ENCODE measurements at regions not wholly inside any gene's neighbourhood (a gene's known extent, or its start where the extent isn't known, plus 50 kb on each side); places are given as distances from the start of the nearest gene placed in this dataset.
"Not testable (repeated sequence)": the region's sequence is repeated elsewhere in the genome, so short reads cannot be mapped to it uniquely, and the experiment has no call there.

DNA sequence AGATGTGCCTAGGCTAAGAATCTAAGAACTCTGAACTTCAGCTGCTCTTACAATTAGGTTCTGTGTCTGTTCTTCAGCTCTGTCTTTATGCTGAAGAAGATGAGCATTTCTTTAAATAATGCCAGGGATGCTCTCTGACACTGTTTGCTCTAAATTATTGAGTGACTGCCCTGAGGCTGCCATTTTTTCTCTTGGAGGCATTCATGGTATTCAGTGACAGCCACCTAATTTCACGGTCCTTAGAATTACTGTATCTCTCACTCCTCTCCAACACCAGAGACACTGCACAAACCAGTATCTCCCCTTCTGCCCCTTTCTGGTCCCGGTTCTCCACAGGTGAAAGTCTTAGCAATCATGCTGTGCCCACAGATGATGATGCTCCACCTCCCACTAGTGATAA lies 123.6 kb upstream of the MPHOSPH6 start:
- no peak for DNase-seq (ENCODE audit: low read depth)
- H3K4me3 ChIP-seq (ENCODE audit: low read depth, low read length), result no peak overlapping the region
- TF ChIP-seq, protein P1, sequence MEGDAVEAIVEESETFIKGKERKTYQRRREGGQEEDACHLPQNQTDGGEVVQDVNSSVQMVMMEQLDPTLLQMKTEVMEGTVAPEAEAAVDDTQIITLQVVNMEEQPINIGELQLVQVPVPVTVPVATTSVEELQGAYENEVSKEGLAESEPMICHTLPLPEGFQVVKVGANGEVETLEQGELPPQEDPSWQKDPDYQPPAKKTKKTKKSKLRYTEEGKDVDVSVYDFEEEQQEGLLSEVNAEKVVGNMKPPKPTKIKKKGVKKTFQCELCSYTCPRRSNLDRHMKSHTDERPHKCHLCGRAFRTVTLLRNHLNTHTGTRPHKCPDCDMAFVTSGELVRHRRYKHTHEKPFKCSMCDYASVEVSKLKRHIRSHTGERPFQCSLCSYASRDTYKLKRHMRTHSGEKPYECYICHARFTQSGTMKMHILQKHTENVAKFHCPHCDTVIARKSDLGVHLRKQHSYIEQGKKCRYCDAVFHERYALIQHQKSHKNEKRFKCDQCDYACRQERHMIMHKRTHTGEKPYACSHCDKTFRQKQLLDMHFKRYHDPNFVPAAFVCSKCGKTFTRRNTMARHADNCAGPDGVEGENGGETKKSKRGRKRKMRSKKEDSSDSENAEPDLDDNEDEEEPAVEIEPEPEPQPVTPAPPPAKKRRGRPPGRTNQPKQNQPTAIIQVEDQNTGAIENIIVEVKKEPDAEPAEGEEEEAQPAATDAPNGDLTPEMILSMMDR (IDR thresholded peaks at IDR 0.05; ENCODE audit: low read depth, low read length, missing control alignments), result no peak

DNA sequence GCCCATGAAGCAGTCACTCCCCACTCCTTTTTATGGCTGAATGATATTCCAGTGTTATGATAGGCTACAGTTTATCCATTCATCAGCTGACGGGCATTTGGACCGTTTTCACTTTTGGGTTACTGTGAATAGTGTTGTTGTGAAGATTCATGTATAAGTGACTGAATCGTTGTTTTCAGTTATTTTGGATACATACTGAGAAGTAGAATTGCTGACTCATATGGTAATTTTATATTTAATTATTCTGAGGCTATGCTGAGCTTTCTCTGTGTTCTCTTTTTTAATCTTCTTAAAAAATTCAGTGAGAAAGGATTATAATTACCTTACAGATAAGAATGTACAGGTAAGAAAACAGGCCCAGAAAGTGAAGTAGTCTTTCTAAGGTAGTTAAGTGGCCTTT lies 117.9 kb upstream of the MPHOSPH6 start:
- no peak for DNase-seq (ENCODE audit: low read depth)
- H3K4me3 ChIP-seq (ENCODE audit: low read depth, low read length), result no peak overlapping the region
- TF ChIP-seq, protein P1 (IDR thresholded peaks at IDR 0.05; ENCODE audit: low read depth, low read length, missing control alignments), result no peak

GRCh38 chr16:82282662-82283061 lies 112.6 kb upstream of the MPHOSPH6 start:
- no peak for DNase-seq (ENCODE audit: low read depth)
- H3K4me3 ChIP-seq (ENCODE audit: low read depth, low read length), result no peak overlapping the region
- TF ChIP-seq, protein P1 (IDR thresholded peaks at IDR 0.05; ENCODE audit: low read depth, low read length, missing control alignments), result no peak

DNA sequence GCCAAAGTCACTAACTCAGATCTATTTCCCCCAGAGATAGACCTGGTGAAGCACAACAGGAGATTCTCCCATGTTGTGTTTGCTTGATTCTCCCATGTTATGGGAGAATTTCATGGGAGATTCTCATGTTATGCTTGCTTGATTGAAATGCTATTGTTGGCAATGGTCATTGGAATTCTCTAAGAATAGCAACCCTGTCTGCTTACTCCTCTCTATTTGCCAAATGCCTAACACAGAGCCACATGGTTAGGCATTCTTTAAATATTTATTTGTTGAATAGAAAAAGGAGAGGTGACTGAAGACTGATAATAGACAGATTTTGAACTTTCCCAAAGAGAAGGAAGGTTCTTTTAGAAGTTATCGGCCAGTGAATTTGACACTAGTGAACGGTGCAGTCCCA lies 111.5 kb upstream of the MPHOSPH6 start:
- no peak for DNase-seq (ENCODE audit: low read depth)
- no peak overlapping the region for H3K4me3 ChIP-seq (ENCODE audit: low read depth, low read length)
- TF ChIP-seq, protein P1 (IDR thresholded peaks at IDR 0.05; ENCODE audit: low read depth, low read length, missing control alignments), result no peak

DNA sequence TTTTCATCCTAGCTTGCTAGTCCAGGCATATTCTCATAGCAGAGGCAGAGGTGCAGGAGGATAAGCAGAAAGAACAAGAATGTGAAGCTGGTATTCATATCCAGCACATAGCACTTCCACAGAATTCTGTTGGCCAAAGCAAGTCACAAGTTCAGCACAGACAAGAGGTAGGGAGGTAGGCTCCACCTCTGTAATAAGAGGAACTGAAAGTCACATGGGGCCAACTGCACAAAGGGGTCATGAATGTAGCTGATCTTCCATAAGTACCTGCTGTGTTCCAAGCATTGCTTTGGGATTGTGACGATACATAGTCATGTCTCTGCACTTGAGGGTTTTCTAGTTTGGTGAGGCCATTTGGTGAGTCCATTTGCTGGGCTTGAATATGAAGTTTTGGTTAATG lies 110.8 kb upstream of the MPHOSPH6 start:
- TF ChIP-seq, protein P1 (IDR thresholded peaks at IDR 0.05; ENCODE audit: low read depth, low read length, missing control alignments), result no peak
- H3K4me3 ChIP-seq (ENCODE audit: low read depth, low read length), result no peak overlapping the region
- no peak for DNase-seq (ENCODE audit: low read depth)

DNA sequence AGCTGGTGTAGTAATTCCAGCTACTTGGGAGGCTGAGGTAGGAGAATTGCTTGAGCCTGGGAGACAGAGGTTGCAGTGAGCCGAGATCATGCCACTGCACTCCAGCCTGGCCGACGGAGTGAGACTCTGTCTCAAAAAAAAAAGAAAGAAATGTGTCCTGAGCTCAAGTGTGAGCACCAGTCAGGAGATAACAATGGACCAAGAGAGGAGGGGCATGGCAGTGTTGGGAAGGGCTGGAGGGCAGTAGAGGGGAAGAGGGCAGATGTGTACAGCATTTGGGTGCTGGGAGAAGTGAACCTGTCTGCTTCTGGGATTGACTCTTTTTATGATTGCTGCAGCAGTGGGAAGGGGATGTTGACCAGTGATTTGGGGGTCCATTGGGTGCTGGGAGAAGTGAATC lies 105.3 kb upstream of the MPHOSPH6 start:
- H3K4me3 ChIP-seq (ENCODE audit: low read depth, low read length); DNase-seq (ENCODE audit: low read depth): not testable (repeated sequence)

DNA sequence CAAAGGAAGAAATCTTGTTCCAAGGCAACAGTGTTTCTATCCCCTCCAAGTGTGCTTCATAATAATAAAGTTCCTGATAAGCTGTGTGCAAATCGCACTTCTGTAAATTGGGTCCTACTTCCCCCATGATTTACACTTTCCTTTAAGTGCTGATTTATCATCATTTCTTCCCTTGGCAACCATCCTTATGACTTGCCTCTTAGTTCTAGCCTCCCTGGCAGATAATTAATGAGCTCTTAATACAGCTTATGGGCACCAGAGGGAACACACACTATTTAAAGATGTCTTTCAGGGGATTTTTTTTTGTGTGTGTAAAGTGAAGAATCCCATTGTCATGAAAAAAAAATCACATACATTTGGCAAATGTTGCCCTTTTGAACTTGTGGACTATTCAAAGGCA lies 101.6 kb upstream of the MPHOSPH6 start:
- no peak overlapping the region for H3K4me3 ChIP-seq (ENCODE audit: low read depth, low read length)
- no peak for DNase-seq (ENCODE audit: low read depth)
- TF ChIP-seq, protein P1 (IDR thresholded peaks at IDR 0.05; ENCODE audit: low read depth, low read length, missing control alignments), result no peak

DNA sequence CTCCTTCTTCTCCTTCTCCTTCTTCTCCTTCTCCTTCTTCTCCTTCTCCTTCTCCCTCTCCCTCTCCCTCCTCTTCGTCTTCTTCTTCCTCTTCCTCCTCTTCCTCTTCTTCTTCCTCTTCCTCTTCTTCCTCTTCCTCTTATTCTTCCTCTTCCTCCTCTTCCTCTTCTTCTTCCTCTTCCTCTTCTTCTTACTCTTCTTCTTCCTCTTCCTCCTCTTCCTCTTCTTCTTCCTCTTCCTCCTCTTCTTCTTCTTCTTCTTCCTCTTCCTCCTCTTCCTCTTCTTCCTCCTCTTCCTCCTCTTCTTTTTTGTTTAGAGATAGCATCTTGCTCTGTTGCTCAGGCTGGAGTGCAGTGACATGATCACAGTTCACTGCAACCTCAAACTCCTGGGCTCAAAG lies 97.7 kb upstream of the MPHOSPH6 start:
- H3K4me3 ChIP-seq (ENCODE audit: low read depth, low read length); DNase-seq (ENCODE audit: low read depth): not testable (repeated sequence)
